ENCODE measurements at regions not wholly inside any gene's neighbourhood (a gene's known extent, or its start where the extent isn't known, plus 50 kb on each side); places are given as distances from the start of the nearest gene placed in this dataset.
"Not testable (repeated sequence)": the region's sequence is repeated elsewhere in the genome, so short reads cannot be mapped to it uniquely, and the experiment has no call there.

DNA sequence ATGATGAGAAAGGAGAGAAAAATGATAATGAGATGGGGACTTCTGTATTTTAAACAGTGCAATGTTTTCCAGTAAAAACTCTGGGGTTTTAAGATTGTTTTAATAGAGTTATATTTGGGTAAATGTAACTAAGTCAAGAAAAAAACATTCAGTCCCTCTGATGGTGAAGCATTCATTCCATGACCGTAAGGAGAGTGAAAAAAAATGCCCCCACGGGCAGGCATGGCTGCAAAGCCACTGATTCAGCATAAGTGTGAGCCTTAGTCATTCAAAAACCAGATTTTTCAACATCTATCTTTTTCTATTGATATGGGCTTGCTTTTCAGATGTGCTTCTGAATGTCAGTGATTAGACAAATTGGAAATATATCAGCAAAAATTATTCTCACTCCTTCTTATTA, 957.8 kb downstream of the SLC4A3 start:
- Histone ChIP-seq H3K27me3 (ENCODE audit: control insufficient read depth, insufficient read depth, low read length) (no peaks in the 10 kb centered on the region), H3K36me3 (ENCODE audit: control insufficient read depth, insufficient read depth, low read length) (no peaks in the 10 kb centered on the region), H3K4me3 (ENCODE audit: low read depth, low read length) (no peak overlapping the region)
- TF ChIP-seq, protein P1, sequence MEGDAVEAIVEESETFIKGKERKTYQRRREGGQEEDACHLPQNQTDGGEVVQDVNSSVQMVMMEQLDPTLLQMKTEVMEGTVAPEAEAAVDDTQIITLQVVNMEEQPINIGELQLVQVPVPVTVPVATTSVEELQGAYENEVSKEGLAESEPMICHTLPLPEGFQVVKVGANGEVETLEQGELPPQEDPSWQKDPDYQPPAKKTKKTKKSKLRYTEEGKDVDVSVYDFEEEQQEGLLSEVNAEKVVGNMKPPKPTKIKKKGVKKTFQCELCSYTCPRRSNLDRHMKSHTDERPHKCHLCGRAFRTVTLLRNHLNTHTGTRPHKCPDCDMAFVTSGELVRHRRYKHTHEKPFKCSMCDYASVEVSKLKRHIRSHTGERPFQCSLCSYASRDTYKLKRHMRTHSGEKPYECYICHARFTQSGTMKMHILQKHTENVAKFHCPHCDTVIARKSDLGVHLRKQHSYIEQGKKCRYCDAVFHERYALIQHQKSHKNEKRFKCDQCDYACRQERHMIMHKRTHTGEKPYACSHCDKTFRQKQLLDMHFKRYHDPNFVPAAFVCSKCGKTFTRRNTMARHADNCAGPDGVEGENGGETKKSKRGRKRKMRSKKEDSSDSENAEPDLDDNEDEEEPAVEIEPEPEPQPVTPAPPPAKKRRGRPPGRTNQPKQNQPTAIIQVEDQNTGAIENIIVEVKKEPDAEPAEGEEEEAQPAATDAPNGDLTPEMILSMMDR (IDR thresholded peaks at IDR 0.05; ENCODE audit: insufficient read depth, low read length, poor library complexity, severe bottlenecking), result no peak
- DNase-seq (ENCODE audit: low read depth), result no peak

DNA sequence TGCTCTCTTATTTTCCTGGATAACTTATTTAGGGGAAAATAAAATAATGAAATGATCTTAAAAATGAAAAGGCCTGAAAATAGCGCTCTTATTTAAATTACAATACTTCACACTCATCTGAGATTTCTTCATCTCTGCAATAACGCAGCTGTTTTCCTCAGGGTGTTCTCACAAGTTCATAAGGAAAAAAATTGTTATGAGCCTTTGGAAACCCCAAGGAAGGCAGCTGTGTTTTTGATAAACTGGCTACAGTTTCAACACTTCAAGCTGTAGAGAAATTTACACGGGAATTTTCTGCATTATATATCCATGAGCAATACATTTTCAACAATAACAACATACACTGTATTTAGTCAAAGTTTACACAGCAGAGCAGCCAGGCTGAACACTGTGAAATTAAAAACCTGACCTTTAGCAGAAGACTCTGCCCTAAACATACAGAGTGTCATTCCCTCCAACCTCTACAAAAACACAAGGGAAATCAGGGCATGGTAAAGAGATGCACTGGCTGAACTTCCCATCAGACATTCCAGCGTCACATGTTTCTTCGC, 959.6 kb downstream of the SLC4A3 start:
- no peaks in the 10 kb centered on the region for H3K27me3 ChIP-seq (ENCODE audit: control insufficient read depth, insufficient read depth, low read length)
- H3K36me3 ChIP-seq (ENCODE audit: control insufficient read depth, insufficient read depth, low read length), result no peaks in the 10 kb centered on the region
- no peak overlapping the region for H3K4me3 ChIP-seq (ENCODE audit: low read depth, low read length)
- no peak for DNase-seq (ENCODE audit: low read depth)
- TF ChIP-seq, protein P1 (IDR thresholded peaks at IDR 0.05; ENCODE audit: insufficient read depth, low read length, poor library complexity, severe bottlenecking), result no peak

DNA sequence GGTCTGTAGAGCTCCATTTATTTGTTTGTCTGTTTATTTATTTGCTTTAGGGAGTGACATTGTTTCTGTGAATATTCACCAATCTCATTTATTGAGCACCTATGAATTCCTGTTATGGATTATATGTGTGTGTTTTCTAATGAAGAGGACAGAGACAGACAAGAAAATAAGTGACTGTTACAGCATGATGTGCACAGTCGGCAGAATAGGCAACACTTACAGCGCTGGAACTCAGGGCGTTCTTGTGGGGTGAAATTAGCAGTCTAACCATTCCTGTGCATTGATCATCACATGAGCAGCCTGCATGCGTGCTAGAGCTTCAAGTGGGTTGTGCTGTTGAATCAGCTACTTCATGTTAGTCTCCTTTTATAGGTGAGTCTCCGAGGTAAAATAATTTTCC, 960.7 kb downstream of the SLC4A3 start:
- no peak overlapping the region for H3K4me3 ChIP-seq (ENCODE audit: low read depth, low read length)
- TF ChIP-seq, protein P1 (IDR thresholded peaks at IDR 0.05; ENCODE audit: insufficient read depth, low read length, poor library complexity, severe bottlenecking), result no peak
- H3K36me3 ChIP-seq (ENCODE audit: control insufficient read depth, insufficient read depth, low read length), result no peaks in the 10 kb centered on the region
- no peak for DNase-seq (ENCODE audit: low read depth)
- H3K27me3 ChIP-seq (ENCODE audit: control insufficient read depth, insufficient read depth, low read length), result no peaks in the 10 kb centered on the region

DNA sequence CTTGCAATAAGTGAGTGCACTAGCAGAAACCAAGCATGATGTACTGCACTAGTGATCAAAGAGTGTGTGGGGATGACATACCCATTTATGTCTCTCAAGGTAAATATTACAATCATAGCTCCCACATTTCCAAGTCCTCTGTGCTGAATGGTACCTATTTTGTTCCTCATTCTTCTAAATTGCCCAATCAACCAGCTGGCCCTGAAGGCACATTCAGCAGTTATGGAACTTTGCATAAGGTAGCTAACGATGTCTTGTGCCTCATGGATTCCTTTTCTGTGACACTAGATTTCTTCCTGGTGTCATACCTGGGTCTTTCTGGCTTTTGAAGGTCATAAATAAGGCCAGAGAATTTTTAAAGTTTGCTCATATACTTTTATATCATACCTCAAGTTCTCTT, 963.0 kb downstream of the SLC4A3 start:
- Histone ChIP-seq H3K27me3 (ENCODE audit: control insufficient read depth, insufficient read depth, low read length) (no peaks in the 10 kb centered on the region), H3K4me3 (ENCODE audit: low read depth, low read length) (no peak overlapping the region), H3K36me3 (ENCODE audit: control insufficient read depth, insufficient read depth, low read length) (no peaks in the 10 kb centered on the region)
- TF ChIP-seq, protein P1 (IDR thresholded peaks at IDR 0.05; ENCODE audit: insufficient read depth, low read length, poor library complexity, severe bottlenecking), result no peak
- DNase-seq (ENCODE audit: low read depth), result no peak

DNA sequence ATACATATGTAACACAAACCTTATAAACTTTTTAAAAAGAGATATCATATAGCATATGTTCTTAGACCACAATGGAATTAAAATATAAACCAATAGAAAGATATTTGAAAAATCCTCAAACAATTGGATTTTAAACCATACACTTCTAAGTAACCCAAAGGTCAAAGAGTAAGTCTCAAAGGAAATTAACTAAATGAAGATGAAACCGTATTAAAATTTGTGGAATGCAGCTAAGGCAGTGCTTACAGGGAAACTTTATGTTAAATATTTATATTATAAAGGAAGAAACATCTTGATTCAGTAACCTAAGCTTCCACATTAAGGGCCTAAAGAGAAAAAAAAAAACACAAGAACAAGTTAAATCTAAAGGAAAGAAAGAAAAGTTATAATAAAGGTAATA, 966.1 kb downstream of the SLC4A3 start:
- Histone ChIP-seq H3K36me3 (ENCODE audit: control insufficient read depth, insufficient read depth, low read length) (no peaks in the 10 kb centered on the region), H3K27me3 (ENCODE audit: control insufficient read depth, insufficient read depth, low read length) (no peaks in the 10 kb centered on the region), H3K4me3 (ENCODE audit: low read depth, low read length) (no peak overlapping the region)
- TF ChIP-seq, protein P1 (IDR thresholded peaks at IDR 0.05; ENCODE audit: insufficient read depth, low read length, poor library complexity, severe bottlenecking), result no peak
- no peak for DNase-seq (ENCODE audit: low read depth)

DNA sequence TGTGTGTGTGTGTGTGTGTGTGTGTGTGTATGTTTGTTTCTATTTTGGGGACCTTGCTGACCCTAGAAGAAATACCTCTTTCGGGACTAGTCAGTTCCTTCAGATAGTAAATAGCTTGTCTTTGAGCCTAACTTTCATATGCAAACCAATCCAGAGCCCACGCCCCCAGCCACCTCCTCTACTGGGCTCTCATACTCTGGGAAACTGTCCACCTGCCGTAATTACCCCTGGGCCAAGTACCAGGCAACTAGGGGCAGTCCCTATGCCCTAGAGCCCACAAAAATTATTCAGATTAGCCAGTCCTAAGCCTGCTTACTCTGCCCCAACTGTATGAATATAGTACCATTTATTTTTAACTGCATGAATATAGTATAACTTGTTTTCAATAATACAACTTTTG, 970.4 kb downstream of the EPHA4 start:
- TF ChIP-seq, protein P1 (IDR thresholded peaks at IDR 0.05; ENCODE audit: insufficient read depth, low read length, poor library complexity, severe bottlenecking), result no peak
- no peaks in the 10 kb centered on the region for H3K36me3 ChIP-seq (ENCODE audit: control insufficient read depth, insufficient read depth, low read length)
- DNase-seq (ENCODE audit: low read depth), result no peak
- no peaks in the 10 kb centered on the region for H3K27me3 ChIP-seq (ENCODE audit: control insufficient read depth, insufficient read depth, low read length)
- no peak overlapping the region for H3K4me3 ChIP-seq (ENCODE audit: low read depth, low read length)

DNA sequence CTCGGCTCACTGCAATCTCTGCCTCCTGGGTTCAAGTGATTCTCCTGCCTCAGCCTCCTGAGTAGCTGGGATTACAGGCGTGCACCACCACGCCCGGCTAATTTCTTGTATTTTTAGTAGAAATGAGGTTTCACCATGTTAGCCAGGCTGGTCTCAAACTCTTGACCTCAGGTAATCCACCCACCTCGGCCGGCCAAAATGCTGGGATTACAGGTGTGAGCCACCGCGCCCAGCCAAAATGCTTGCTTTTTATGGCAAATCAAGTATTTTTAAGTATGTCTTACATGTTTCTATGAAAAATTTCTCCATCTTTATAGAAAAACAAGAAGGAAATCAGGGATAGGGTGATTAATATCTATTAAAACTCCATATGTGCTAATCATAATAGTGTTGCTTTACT, 959.1 kb downstream of the EPHA4 start:
- DNase-seq (ENCODE audit: low read depth); H3K27me3 ChIP-seq (ENCODE audit: control insufficient read depth, insufficient read depth, low read length); H3K36me3 ChIP-seq (ENCODE audit: control insufficient read depth, insufficient read depth, low read length); H3K4me3 ChIP-seq (ENCODE audit: low read depth, low read length): not testable (repeated sequence)

Measured in kidney epithelial cell (primary cell).